ENCODE measurements at regions not wholly inside any gene's neighbourhood (a gene's known extent, or its start where the extent isn't known, plus 50 kb on each side); places are given as distances from the start of the nearest gene placed in this dataset.

GRCh38 chr6:66481216-66481615 lies 774.2 kb upstream of the EYS start:
- TF ChIP-seq CTCF (IDR thresholded peaks at IDR 0.05), result no peak
- TF ChIP-seq POLR2AphosphoS5 (IDR thresholded peaks at IDR 0.05), result no peak
- no peak for TF ChIP-seq EP300 (IDR thresholded peaks at IDR 0.05; ENCODE audit: low read depth)
- TF ChIP-seq POLR2A (IDR thresholded peaks at IDR 0.05), result no peak
- no peak for DNase-seq
- intact Hi-C loops (cut with DNase I; ENCODE audit: low total_unique reads), result loop anchor here (1.0 kb wide), 1 partner anchor 20 kb away; no protein-coding TSS in a partner anchor
- WGBS, 2 donors (ENCODE audit: low coverage in 1 of 2), result 88% methylated on average over 8 of the region's 8 CpGs; no CpG with 5 or more reads in 1 of the 2 donors
- Histone ChIP-seq H3K9me3 (no peaks in the 10 kb centered on the region), H3K4me3 (no peak overlapping the region), H3K36me3 (no peaks in the 10 kb centered on the region), H3K27me3 (no peaks in the 10 kb centered on the region), H3K4me1 (no peaks in the 10 kb centered on the region), H3K27ac (no peak overlapping the region)
- in situ Hi-C loops (cut with MboI; ENCODE audit: low pct_ligation_motif_present in 1 of 4, low pct_unique_long_range_greater_than_20kb in 1 of 4, low sequenced_read_pairs in 3 of 4), result no loop called here

DNA sequence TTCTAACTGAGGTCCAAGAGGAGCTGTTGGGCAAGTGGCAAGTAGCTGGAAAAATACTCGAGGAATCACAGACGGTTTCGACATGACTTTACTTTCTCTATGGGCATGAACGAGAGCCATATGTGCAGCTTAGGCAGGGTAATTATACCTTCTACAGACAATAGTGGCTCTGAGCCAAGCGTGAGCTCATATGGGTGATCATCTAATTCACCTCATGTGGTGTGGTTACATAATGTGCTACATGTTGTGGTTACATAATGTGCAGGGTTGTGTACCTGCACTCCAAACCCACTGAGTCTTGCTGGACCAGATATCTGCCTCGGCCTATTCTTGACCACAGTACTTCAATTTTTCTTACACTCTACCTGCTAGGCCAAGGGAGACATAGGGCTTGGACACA lies 771.7 kb upstream of the EYS start:
- in situ Hi-C loops (cut with MboI; ENCODE audit: low pct_ligation_motif_present in 1 of 4, low pct_unique_long_range_greater_than_20kb in 1 of 4, low sequenced_read_pairs in 3 of 4) (no loop called here), intact Hi-C loops (cut with DNase I; ENCODE audit: low total_unique reads) (no loop called here)
- TF ChIP-seq EP300 (IDR thresholded peaks at IDR 0.05; ENCODE audit: low read depth) (no peak), CTCF (IDR thresholded peaks at IDR 0.05) (no peak), POLR2AphosphoS5 (IDR thresholded peaks at IDR 0.05) (no peak), POLR2A (IDR thresholded peaks at IDR 0.05) (no peak)
- Histone ChIP-seq H3K27ac (no peak overlapping the region), H3K27me3 (no peaks in the 10 kb centered on the region), H3K9me3 (no peaks in the 10 kb centered on the region), H3K4me1 (no peaks in the 10 kb centered on the region), H3K4me3 (no peak overlapping the region), H3K36me3 (no peaks in the 10 kb centered on the region)
- no peak for DNase-seq
- WGBS, 2 donors (ENCODE audit: low coverage in 1 of 2), result 86% methylated on average over 6 of the region's 6 CpGs; no CpG with 5 or more reads in 1 of the 2 donors

GRCh38 chr6:66435321-66435720 lies 728.3 kb upstream of the EYS start:
- H3K27me3 ChIP-seq, result no peaks in the 10 kb centered on the region
- no peaks in the 10 kb centered on the region for H3K4me1 ChIP-seq
- no peak overlapping the region for H3K4me3 ChIP-seq
- TF ChIP-seq POLR2AphosphoS5 (IDR thresholded peaks at IDR 0.05) (no peak), EP300 (IDR thresholded peaks at IDR 0.05; ENCODE audit: low read depth) (no peak), POLR2A (IDR thresholded peaks at IDR 0.05) (no peak), CTCF (IDR thresholded peaks at IDR 0.05) (no peak)
- no peaks in the 10 kb centered on the region for H3K9me3 ChIP-seq
- H3K27ac ChIP-seq, result no peak overlapping the region
- no peaks in the 10 kb centered on the region for H3K36me3 ChIP-seq
- in situ Hi-C loops (cut with MboI; ENCODE audit: low pct_ligation_motif_present in 1 of 4, low pct_unique_long_range_greater_than_20kb in 1 of 4, low sequenced_read_pairs in 3 of 4), result no loop called here
- intact Hi-C loops (cut with DNase I; ENCODE audit: low total_unique reads), result no loop called here
- DNase-seq, result no peak
- whole genome bisulfite sequencing, 2 donors (ENCODE audit: low coverage in 1 of 2), result 78 to 83% methylated on average over 5 of the region's 5 CpGs

DNA sequence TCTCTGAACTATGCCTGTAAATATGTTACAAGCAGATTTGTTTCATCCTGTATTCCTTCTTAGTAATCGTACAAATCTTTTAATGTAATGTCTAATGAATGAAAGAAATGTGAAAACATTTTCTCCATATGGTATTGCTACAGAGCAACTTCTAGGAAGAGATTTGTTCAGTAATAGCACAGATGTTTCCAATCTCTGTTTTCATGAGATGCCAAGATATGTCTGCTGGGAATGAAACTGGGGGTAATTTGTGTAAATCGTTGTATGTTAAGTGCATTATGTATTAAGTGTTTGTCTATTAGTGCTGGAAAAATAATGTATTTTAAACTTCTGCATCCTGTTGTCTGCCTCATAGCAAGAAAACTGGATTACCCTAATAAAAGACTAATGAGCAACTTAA lies 722.2 kb upstream of the EYS start:
- Histone ChIP-seq H3K4me1 (no peaks in the 10 kb centered on the region), H3K36me3 (no peaks in the 10 kb centered on the region), H3K4me3 (no peak overlapping the region), H3K27me3 (no peaks in the 10 kb centered on the region), H3K9me3 (no peaks in the 10 kb centered on the region), H3K27ac (no peak overlapping the region)
- intact Hi-C loops (cut with DNase I; ENCODE audit: low total_unique reads), result no loop called here
- in situ Hi-C loops (cut with MboI; ENCODE audit: low pct_ligation_motif_present in 1 of 4, low pct_unique_long_range_greater_than_20kb in 1 of 4, low sequenced_read_pairs in 3 of 4), result no loop called here
- 53 to 60% methylated on average over 2 of the region's 2 CpGs for WGBS, 2 donors (ENCODE audit: low coverage in 1 of 2)
- no peak for DNase-seq
- TF ChIP-seq EP300 (IDR thresholded peaks at IDR 0.05; ENCODE audit: low read depth), result no peak
- no peak for TF ChIP-seq POLR2AphosphoS5 (IDR thresholded peaks at IDR 0.05)
- TF ChIP-seq CTCF (IDR thresholded peaks at IDR 0.05), result no peak
- TF ChIP-seq POLR2A (IDR thresholded peaks at IDR 0.05), result no peak
